HG03575 (cell line): ENCODE measurements at regions not wholly inside any gene's neighbourhood (a gene's known extent, or its start where the extent isn't known, plus 50 kb on each side); places are given as distances from the start of the nearest gene placed in this dataset.

Experiments
- ATAC-seq: cut with Tn5 transposase; IDR thresholded peaks from one replicate; pipeline ENCODE4 v1.9.1; 2021; ENCODE audit not compliant: unreplicated experiment, insufficient number of reproducible peaks, low FRiP score; ENCODE audit errors: extremely low read depth

DNA sequence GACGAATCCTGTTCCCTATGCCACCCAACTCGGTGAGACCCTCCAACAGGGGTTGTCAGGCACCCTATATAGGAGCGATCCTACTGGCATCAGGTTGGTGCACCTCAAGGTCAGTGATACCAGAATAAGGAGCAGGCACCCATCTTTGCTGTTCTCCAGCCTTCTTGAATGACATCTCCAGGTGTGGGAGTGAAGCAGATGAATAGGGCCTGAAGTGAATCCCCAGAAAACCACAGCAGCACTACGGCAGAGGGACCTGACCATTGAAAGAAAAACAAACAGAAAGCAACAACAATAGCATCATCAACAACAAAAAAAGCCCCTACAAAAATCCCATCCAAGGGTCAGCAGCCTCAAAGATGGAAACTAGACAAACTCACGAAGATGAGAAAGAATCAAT is 445.2 kb upstream of the ATP2B1 start:
- no peak for ATAC-seq

DNA sequence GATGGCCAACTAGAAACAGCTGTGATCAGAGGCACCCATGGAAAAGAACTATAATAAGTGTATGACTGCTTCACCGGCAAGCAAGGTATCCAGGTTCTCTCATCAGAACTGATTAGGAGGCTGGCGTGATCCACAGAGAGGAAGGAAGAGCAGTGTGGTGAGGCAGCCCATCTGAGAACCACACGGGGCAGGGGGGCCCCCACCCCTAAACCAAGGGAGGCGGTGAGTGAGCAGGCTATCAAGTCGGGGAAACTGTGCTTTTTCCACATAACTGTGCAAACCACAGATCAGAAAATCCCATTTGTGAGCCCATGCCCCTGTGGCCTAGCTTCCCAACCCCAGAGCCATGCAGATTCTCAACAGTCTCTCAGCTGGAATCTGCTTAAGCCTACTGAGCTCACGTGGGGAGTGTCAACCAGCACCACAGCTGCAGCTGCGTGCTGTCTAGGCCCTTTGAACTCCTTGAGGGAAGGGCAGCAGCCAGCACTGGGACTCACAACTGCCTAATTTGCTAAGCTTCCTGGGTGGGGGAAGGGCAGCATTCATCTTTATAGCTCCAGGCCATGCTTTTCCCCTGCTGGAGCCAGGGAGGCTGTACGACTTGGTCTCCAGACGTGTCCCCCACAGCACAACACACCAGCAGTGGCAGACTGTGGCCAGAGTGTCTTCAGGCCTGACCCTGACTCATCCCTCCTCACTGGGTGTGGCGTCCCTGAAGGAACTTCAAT is 444.4 kb upstream of the ATP2B1 start:
- ATAC-seq = no peak

DNA sequence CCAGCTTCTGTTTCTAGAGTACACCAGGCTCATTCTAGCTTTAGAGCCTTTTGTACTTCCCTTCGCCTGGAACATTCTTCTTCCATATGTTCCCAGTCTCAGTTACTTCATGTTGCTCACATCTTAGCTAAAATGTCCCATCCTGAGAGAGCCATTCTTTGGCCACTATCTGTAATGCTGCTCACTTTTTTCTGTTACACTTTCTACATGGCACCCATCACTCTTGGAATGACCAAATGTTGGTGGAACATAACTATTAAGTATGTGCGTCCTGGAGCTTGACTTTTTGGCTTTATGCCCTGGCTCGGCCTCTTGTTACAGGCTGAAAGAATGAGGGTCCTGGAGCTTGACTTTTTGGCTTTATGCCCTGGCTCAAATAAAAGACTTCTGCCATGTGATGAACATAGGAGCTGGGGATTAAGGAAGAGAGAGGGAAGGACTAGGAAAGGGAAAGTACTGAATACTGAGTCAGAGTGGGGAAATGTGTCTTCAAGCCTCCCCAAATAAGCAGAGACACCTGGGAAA is 442.9 kb upstream of the ATP2B1 start:
- ATAC-seq = no peak

DNA sequence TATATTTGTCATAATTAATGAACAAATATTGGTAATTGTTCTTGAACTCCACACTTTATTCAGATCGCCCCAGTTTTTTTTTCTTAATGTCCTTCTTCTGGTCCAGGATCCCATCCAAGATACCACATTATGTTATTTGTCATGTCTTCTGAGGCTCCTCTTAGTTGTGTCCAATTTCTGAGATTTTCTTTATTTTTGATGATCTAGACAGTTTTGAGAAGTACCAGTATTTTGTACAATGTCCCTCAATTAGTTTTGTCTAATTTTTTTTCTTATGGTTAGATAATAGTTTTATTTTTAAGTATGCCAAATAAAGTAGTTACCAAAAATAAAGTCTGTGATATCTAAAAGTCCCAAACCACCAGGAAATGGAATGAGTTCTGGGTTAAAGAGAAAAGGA is 440.8 kb upstream of the ATP2B1 start:
- ATAC-seq = no peak

DNA sequence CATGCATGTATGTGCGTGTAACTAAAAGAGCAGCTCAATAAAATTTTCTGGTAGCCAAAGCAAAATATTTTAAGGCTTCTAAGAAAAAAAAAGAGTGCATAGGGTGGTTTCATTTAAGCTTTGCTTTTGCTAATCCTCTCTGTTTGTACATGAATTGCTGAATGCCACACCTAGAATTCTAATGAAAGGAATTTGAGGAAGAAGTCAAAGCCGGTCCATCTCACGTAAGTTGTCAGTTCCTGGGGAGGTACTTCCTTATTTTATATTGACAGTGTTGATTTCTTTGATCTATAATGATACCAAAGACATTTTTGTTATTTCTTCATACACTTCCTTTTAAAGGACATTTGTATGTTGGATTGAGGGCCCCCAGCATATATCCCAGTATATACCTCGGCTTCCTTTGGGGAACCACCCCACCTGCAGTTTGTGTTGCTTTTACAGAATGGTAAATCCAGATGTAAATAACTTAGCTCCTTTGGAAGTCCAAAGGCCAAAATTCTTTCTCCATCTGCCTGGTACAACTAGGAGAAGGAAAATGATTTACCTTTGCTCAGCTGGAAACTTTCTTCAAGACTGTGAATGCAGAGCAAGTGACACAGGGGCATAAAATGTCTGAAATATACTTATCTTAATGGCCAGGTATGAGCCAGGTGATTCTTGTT is 420.9 kb upstream of the ATP2B1 start:
- ATAC-seq = no peak

DNA sequence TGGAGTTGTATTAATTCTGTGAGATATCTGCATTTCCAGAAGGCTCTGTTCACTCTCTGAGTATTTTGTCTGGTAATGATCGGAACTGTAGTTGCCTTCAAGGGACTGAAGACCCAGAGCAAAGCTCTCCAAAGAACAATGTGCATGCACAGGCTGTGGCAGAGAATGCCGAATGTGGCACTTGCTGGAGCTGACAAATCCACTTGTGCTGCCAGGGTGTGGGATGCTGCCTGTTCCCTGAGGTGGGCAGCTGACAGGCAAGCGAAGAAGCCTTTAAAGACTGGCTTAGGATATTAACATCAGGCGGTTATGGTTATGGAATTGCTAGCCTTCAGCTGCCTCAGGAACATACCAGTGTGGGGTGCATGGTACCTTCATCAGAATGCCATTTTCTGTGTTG is 419.9 kb upstream of the ATP2B1 start:
- no peak for ATAC-seq

DNA sequence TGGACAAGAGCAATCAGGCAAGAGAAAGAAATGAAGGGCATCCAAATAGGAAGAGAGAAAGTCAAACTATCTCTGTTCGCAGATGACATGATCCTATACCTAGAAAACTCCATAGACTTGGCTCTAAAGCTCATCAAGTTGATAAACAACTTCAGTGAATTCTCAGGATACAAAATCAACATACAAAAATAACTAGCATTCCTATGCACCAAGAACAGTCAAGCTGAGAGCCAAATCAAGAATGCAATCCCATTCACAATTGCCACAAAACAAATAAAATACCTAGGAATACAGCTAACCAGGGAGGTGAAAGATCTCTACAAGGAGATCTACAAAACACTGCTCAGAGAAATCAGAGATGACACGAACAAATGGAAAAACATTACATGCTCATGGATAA is 417.5 kb upstream of the ATP2B1 start:
- no peak for ATAC-seq

DNA sequence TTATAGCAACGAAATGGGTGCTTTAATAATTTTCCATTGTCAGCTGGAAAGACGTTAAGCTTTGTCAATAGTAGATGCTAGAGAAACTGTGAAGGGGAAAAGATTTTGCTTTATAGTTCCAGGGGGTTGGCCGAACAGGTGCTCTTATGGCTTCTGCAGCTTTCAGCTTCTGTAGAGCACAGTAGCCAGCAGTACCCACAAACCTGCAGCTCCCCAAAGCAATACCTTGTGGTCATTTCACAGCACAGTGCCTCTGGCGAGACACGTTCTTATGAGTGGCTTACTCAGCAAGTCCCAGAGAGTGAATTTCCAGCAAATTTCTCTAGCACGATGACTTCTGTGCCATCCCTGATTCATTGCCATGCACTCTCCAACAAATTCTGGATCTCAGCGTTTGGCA is 416.3 kb upstream of the ATP2B1 start:
- ATAC-seq = no peak

DNA sequence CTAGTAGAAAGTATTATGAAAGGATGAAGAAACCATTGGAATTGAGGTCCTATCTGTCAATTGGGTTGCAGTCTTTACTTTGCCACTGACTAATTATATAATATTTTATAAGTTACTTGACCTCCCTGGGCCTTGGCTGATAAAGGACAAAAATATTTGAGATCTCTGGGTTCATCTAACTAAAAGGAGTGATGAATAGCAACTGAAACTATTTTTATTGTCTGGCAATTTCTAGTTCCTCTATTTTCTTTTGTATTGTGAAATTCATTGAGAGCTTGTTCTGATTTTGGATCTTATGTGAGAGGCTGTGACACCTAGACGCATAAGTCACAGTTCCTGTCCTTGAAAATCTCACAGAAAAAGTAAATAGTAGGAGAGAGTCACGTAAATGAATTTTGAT is 415.7 kb upstream of the ATP2B1 start:
- no peak for ATAC-seq

DNA sequence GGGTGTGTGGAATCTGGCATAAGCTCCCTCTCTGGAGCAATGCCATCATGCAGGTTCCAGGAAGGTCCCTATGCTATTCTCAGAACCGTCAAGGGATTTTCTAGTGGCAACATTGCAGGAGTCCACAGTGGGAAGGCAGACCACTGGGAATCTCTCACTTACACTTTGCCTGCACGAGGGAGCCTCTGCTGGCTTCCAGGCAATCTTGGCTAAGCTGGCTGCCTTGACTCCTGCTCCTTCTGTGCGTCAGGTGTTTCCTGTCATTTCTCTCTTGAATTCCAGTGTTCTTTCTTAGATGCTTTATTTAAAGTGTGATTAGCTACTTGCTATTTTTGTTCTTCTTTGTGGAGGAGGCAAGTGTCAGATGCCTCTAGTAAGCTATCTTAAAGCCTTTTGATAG is 414.0 kb upstream of the ATP2B1 start:
- no peak for ATAC-seq

DNA sequence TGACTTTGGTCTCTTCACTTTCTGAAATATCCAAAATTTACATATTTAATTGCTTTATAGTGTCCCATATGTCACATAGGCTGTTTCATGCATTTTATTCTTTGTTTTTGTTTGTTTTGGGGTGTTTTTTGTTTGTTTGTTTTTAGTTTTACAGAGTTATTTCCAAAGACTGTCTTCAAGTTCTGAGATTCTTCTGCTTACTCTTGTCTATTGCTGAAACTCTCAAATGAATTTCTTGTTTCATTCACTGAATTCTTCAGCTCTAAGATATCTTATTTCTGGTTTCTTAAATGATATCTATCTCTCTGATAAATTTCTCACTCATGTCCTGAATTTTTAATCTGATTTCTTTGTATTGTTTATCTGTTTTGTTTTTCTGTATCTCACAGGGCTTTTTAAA is 412.0 kb upstream of the ATP2B1 start:
- ATAC-seq = no peak

DNA sequence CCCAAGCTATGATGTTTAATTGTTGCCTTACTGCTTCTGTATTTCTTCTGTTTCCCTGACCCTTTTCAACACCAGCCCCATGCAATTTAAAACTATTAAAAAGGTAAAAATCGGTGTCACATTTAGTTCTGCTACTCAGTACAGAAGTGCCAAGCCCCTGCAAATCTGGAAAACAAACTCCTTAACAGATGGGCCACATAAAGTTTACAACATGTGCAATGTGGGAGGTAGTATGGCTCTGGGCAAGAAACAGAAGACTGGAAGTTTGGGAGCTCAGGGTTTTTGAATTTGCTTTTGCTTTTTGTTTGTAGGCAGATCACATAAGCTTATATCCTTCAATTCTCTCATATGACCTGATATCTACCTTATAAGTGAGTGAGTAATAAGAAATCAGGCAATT is 404.0 kb upstream of the ATP2B1 start:
- no peak for ATAC-seq

DNA sequence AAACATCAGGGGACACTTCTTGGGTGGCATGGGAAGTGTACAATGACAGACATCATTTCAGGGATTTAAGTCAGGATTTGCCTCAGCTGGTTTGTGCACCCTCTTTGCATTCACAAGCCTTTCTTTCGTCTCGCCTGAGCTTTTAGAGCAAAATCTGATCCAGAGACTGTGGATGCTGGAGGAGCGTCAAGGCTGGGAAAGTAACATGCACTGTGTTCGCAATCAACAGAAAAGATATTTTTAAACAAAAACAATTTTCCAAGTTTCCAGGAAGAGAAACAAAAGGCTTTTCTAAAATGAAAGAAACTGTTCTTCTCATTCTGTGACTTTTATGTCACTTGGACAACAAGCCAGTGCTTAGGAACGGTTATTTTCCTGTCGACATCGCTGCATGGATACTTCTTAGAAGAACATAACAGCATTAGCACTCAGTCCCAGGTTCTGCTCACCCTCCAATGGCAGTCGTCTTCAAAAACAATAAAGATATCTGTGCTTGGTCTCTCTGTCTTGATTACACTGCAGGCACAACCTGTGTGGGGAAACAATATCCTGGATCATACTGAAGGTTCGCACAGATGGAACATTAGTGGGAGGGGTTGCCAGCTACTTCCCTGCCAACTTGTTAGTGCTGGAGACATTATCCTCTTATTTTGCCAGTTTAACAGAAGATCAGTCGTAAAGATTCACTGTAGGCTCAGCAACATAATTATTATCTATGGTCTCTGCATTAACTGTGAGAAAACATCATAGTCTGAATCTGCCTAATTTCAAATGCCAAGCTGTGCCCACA is 403.3 kb upstream of the ATP2B1 start:
- no peak for ATAC-seq

DNA sequence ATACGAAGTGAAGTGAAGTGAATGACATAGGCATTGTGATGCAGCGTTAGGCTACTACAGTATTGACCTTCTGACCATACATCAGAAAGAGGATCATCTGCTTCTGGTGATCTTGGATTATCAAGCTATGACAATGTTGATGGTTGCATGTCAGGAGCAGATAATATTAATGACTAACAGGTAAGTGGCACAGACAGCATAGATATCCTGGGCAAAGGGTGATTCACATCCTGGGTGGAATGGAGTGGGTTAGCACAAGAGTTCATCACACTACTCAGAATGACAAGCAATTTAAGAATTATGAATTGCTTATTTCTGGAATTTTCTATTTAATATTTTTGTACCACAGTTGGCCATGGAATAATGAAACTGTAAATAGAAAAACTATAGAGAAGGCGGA is 397.9 kb upstream of the ATP2B1 start:
- no peak for ATAC-seq

DNA sequence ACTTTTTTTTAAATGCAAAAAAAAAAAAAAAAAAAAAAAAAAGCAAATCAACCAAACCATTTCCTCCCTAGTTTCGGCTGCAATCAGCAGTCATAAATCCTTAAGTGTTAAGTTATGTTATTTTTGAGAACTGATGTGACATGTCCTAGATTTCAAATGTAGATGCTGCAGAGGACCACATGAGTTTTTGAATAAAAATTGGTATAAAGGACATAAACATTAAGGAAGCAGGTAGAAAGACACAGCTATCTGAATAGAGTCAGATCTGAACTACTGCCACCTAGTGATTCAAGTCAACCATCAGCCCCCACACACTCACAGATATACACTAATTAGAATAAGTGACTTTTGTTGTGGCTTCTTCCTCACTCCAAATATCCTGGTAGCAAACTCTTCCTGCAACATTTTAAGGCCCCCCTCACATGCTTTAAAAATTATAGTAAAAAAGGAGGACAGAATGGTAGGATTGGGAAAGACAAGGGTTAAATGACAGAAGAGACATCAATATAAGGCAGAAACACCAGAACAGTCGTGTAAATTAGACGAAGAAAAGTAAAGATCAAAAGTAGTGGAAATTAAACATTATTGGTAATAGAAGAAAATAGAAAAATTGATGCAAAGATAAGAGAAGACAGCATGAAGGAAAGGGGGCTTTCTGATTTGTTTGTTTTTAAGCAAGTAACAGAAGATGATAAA is 394.5 kb upstream of the ATP2B1 start:
- ATAC-seq = no peak

DNA sequence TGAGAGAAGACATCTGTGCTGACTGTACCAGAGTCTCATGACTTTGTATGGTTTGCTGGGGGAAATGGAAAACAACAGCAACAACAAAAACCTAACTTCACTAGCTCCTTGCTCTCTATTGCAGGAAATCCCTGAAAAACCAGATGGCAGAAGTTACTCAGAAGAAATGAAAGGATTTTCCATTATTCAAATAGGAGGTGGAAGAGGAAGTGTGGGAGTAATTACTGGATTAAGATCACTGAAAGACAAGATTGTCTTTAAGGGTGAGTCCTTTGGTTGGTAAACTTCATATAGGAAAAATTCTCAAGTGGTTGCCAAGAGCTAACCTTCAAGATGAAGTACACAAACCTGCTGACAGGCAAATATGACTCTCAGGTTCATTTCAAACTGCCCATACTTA is 391.9 kb upstream of the ATP2B1 start:
- no peak for ATAC-seq

DNA sequence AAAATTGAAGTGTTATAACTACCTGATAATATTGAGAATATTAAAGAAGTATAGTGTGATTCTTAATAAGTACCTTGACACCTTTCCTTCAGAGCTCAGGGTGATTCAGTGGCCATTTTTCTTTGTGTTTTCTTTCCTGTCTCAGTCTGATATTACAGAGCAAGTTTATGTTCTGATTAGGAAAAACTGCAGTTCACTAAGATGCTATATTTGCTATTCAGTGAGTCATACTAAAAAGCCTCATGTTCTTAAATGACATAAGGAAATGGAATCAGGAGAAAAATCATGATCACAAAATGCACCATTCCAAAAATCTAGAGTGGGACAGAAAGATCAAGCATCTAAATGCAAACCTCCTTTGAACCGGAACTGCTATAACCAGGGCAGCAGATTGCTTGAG is 390.6 kb upstream of the ATP2B1 start:
- no peak for ATAC-seq

DNA sequence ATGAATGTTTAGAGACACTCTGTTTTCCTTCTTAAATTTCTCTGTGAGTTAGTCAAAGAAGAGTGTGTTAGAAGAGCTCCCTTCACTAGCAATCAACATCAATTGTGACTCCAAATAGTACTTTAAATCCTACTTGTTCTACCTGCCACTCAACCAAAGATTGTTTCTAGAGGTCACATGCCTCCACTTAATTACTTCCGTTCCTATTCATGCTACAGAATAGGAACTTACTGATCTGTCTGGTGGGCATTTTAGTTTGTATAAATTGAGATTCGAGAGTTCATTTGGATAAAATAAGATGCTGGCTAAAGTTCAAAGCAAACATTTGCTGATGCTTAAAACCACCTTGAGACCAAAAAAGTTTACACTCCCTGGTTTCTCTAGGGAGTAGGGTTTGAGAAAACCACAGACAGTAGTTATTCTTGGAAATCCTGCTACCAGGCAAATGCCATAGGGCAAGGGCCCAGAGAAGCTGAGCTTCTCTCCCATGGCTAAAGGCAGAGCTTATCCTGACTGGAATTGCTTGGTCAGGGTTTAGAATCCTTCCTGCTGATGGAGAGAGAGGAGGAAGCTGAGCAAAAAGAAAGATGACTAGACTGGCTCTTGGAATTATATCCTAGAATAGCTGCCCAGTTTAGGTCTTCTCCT is 389.6 kb upstream of the ATP2B1 start:
- no peak for ATAC-seq

DNA sequence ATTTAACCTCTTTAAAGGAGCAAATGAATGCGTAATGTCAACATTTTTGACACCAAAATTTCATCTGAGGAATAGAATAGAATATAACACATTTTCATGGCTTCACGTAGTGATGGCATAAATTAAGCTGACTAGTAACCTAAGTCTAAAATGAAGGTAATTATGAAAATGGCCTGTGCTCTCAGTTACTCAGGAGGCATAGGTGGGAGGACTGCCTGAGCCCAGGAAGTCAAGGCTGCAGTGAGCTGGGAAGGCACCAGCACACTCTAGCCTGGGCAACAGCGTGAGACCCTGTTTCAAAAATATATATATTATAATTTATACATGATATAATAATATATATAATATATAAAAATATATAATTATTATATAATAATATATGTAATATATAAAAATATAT is 383.2 kb upstream of the ATP2B1 start:
- no peak for ATAC-seq
